ENCODE measurements at regions not wholly inside any gene's neighbourhood (a gene's known extent, or its start where the extent isn't known, plus 50 kb on each side); places are given as distances from the start of the nearest gene placed in this dataset.

GRCh38 chr5:2455878-2456277 is 295.6 kb downstream of the IRX2 start:
- Histone ChIP-seq H3K4me2 (no peak overlapping the region), H3K27me3 (ENCODE audit: insufficient read depth, low read depth) (no peaks in the 10 kb centered on the region)

DNA sequence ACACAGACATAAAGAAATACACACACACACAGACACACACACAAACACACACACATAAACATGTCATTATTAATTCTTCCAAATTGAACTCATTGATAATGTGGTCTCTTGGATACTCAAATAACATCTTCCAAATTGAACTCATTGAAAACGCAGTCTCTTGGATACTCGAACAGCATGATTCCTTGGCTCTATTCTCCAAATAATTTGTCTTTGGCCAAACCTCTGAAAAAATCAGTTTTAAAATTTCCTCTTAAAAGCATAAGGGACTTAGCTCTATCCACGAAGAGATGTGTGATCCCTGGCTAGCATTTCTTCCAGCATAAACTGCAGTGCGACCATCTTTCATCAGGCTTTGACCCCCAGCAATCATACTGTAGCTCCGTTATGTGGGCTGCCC is 296.6 kb downstream of the IRX2 start:
- H3K9ac ChIP-seq, result no peak overlapping the region
- TF ChIP-seq CTCF (conservative IDR thresholded peaks at IDR 0.05; ENCODE audit: low read depth, low read length), result no peak
- no peak overlapping the region for H3K4me2 ChIP-seq
- H4K20me1 ChIP-seq (ENCODE audit: insufficient read depth), result no peaks in the 10 kb centered on the region
- H3K27ac ChIP-seq, result no peak overlapping the region
- H3K36me3 ChIP-seq (ENCODE audit: insufficient read depth), result no peaks in the 10 kb centered on the region
- no peaks in the 10 kb centered on the region for H3K27me3 ChIP-seq (ENCODE audit: insufficient read depth, low read depth)
- H3K4me3 ChIP-seq (IDR thresholded peaks at IDR 0.05; ENCODE audit: insufficient read depth, low read depth, low read length), result no peak overlapping the region
- no peaks in the 10 kb centered on the region for H3K79me2 ChIP-seq (ENCODE audit: insufficient read depth, low read depth)
- H2AFZ ChIP-seq (ENCODE audit: low read depth), result no peak overlapping the region
- no peaks in the 10 kb centered on the region for H3K4me1 ChIP-seq (ENCODE audit: low read depth, poor library complexity, severe bottlenecking)

More at GRCh38 chr5:2455878-2456277, 295.6 kb downstream of the IRX2 start:
- no peak overlapping the region for H2AFZ ChIP-seq (ENCODE audit: low read depth)
- no peaks in the 10 kb centered on the region for H3K36me3 ChIP-seq (ENCODE audit: insufficient read depth)
- H3K4me3 ChIP-seq (IDR thresholded peaks at IDR 0.05; ENCODE audit: insufficient read depth, low read depth, low read length), result no peak overlapping the region
- no peak overlapping the region for H3K9ac ChIP-seq
- no peaks in the 10 kb centered on the region for H3K79me2 ChIP-seq (ENCODE audit: insufficient read depth, low read depth)
- no peaks in the 10 kb centered on the region for H4K20me1 ChIP-seq (ENCODE audit: insufficient read depth)
- H3K27ac ChIP-seq, result no peak overlapping the region
- TF ChIP-seq CTCF (conservative IDR thresholded peaks at IDR 0.05; ENCODE audit: low read depth, low read length), result no peak
- H3K4me1 ChIP-seq (ENCODE audit: low read depth, poor library complexity, severe bottlenecking), result no peaks in the 10 kb centered on the region

DNA sequence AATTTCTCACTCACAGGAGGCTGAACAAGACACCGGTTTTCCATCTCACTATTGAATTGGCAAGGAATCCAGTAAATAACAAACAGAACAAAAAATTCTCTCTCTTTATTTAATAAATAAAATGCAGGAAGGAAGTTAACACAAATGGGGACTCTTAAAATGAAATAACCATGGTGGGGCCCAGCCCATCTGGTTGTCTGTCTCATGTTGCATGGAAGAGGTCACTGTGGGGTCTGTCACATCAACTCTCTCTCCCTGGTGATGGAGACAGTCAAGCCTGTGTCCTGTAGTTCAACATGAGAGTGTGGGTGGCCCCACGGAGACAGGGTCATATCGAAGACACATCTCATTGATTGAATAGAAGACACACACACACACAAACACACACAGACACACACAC is 297.7 kb downstream of the IRX2 start:
- Histone ChIP-seq H3K36me3 (ENCODE audit: insufficient read depth) (no peaks in the 10 kb centered on the region), H3K27me3 (ENCODE audit: insufficient read depth, low read depth) (no peaks in the 10 kb centered on the region), H3K9ac (no peak overlapping the region), H3K4me1 (ENCODE audit: low read depth, poor library complexity, severe bottlenecking) (no peaks in the 10 kb centered on the region), H4K20me1 (ENCODE audit: insufficient read depth) (no peaks in the 10 kb centered on the region), H3K79me2 (ENCODE audit: insufficient read depth, low read depth) (no peaks in the 10 kb centered on the region), H3K4me3 (IDR thresholded peaks at IDR 0.05; ENCODE audit: insufficient read depth, low read depth, low read length) (no peak overlapping the region), H2AFZ (ENCODE audit: low read depth) (no peak overlapping the region), H3K27ac (no peak overlapping the region), H3K4me2 (no peak overlapping the region)
- TF ChIP-seq CTCF (conservative IDR thresholded peaks at IDR 0.05; ENCODE audit: low read depth, low read length), result no peak

GRCh38 chr5:2451100-2451499 is 300.4 kb downstream of the IRX2 start:
- TF ChIP-seq CTCF (conservative IDR thresholded peaks at IDR 0.05; ENCODE audit: low read depth, low read length), result no peak
- H2AFZ ChIP-seq (ENCODE audit: low read depth), result no peak overlapping the region
- no peak overlapping the region for H3K9ac ChIP-seq
- H3K4me1 ChIP-seq (ENCODE audit: low read depth, poor library complexity, severe bottlenecking), result no peaks in the 10 kb centered on the region
- H3K27ac ChIP-seq, result no peak overlapping the region
- no peak overlapping the region for H3K4me2 ChIP-seq
- no peaks in the 10 kb centered on the region for H3K27me3 ChIP-seq (ENCODE audit: insufficient read depth, low read depth)
- no peaks in the 10 kb centered on the region for H3K36me3 ChIP-seq (ENCODE audit: insufficient read depth)
- no peaks in the 10 kb centered on the region for H4K20me1 ChIP-seq (ENCODE audit: insufficient read depth)
- H3K4me3 ChIP-seq (IDR thresholded peaks at IDR 0.05; ENCODE audit: insufficient read depth, low read depth, low read length), result no peak overlapping the region
- H3K79me2 ChIP-seq (ENCODE audit: insufficient read depth, low read depth), result no peaks in the 10 kb centered on the region

Measured in KMS-11 (cell line).